ENCODE measurements at regions not wholly inside any gene's neighbourhood (a gene's known extent, or its start where the extent isn't known, plus 50 kb on each side); places are given as distances from the start of the nearest gene placed in this dataset.

- Mint-ChIP-seq H3K9me3 (no peaks in the 10 kb centered on the region), H3K36me3 (ENCODE audit: low read depth) (no peaks in the 10 kb centered on the region), H3K4me1 (no peaks in the 10 kb centered on the region), H3K27ac (no peak overlapping the region), H3K4me3 (no peak overlapping the region), H3K27me3 (ENCODE audit: low read depth) (no peaks in the 10 kb centered on the region)
- TF ChIP-seq CTCF (IDR thresholded peaks at IDR 0.05; ENCODE audit: unreplicated experiment in 3 of 3) = no peak
These were observed 585.1 kb upstream of the FAM174A start for GRCh38 chr5:99949969-99950524.

- no peak overlapping the region for H3K27ac Mint-ChIP-seq
- H3K4me1 Mint-ChIP-seq = no peaks in the 10 kb centered on the region
- H3K4me3 Mint-ChIP-seq = no peak overlapping the region
- H3K36me3 Mint-ChIP-seq (ENCODE audit: low read depth) = no peaks in the 10 kb centered on the region
- TF ChIP-seq CTCF (IDR thresholded peaks at IDR 0.05; ENCODE audit: unreplicated experiment in 3 of 3) = no peak
- no peaks in the 10 kb centered on the region for H3K9me3 Mint-ChIP-seq
- no peaks in the 10 kb centered on the region for H3K27me3 Mint-ChIP-seq (ENCODE audit: low read depth)
These were observed 585.8 kb upstream of the FAM174A start for GRCh38 chr5:99949361-99949760.

- TF ChIP-seq CTCF (IDR thresholded peaks at IDR 0.05; ENCODE audit: unreplicated experiment in 3 of 3) = no peak
- Mint-ChIP-seq H3K4me1 (no peaks in the 10 kb centered on the region), H3K9me3 (no peaks in the 10 kb centered on the region), H3K27me3 (ENCODE audit: low read depth) (no peaks in the 10 kb centered on the region), H3K27ac (no peak overlapping the region), H3K36me3 (ENCODE audit: low read depth) (no peaks in the 10 kb centered on the region), H3K4me3 (no peak overlapping the region)
These were observed 586.3 kb upstream of the FAM174A start for GRCh38 chr5:99948850-99949249.

- no peak overlapping the region for H3K4me3 Mint-ChIP-seq
- no peaks in the 10 kb centered on the region for H3K27me3 Mint-ChIP-seq (ENCODE audit: low read depth)
- H3K36me3 Mint-ChIP-seq (ENCODE audit: low read depth) = no peaks in the 10 kb centered on the region
- no peak overlapping the region for H3K27ac Mint-ChIP-seq
- H3K4me1 Mint-ChIP-seq = no peaks in the 10 kb centered on the region
- no peaks in the 10 kb centered on the region for H3K9me3 Mint-ChIP-seq
- TF ChIP-seq CTCF (IDR thresholded peaks at IDR 0.05; ENCODE audit: unreplicated experiment in 3 of 3) = no peak
These were observed 589.4 kb upstream of the FAM174A start for GRCh38 chr5:99945478-99946442.

GRCh38 chr5:99940540-99940939 is 594.6 kb upstream of the FAM174A start:
- TF ChIP-seq CTCF (IDR thresholded peaks at IDR 0.05; ENCODE audit: unreplicated experiment in 3 of 3) = no peak
- H3K36me3 Mint-ChIP-seq (ENCODE audit: low read depth) = no peaks in the 10 kb centered on the region
- H3K27ac Mint-ChIP-seq = no peak overlapping the region
- no peaks in the 10 kb centered on the region for H3K4me1 Mint-ChIP-seq
- H3K9me3 Mint-ChIP-seq = no peaks in the 10 kb centered on the region
- no peaks in the 10 kb centered on the region for H3K27me3 Mint-ChIP-seq (ENCODE audit: low read depth)
- H3K4me3 Mint-ChIP-seq = no peak overlapping the region

All from nephron (organoid).